NCI-H226 (cell line): ENCODE measurements at regions not wholly inside any gene's neighbourhood (a gene's known extent, or its start where the extent isn't known, plus 50 kb on each side); places are given as distances from the start of the nearest gene placed in this dataset.
A peak's percentile ranks its signal among the peaks of the same experiment; 100 is the strongest.

Source experiments
- DNase-seq: peaks from one replicate; pipeline ENCODE4 v3.0.0-alpha.2; 2015

- no peak for DNase-seq
Measured at GRCh38 chrX:69110116-69110530, 55.1 kb downstream of the PJA1 start.

GRCh38 chrX:69109706-69110105 lies 55.5 kb downstream of the PJA1 start:
- peak; percentile 68 for DNase-seq

- no peak for DNase-seq
Measured at GRCh38 chrX:69109036-69109663, 56.1 kb downstream of the PJA1 start.

- no peak for DNase-seq
Measured at GRCh38 chrX:69107747-69108401, 57.4 kb downstream of the PJA1 start.

- DNase-seq: no peak
Measured at GRCh38 chrX:69107231-69107739, 58.0 kb downstream of the PJA1 start.

GRCh38 chrX:69104756-69105434 lies 60.4 kb downstream of the PJA1 start:
- DNase-seq: no peak

- DNase-seq: no peak
Measured at GRCh38 chrX:69103539-69103938, 61.7 kb downstream of the PJA1 start.

GRCh38 chrX:69102612-69103194 lies 62.5 kb downstream of the PJA1 start:
- DNase-seq: no peak

GRCh38 chrX:69101683-69102251 lies 63.5 kb downstream of the PJA1 start:
- no peak for DNase-seq

GRCh38 chrX:69100478-69100877 lies 64.8 kb downstream of the PJA1 start:
- DNase-seq: no peak

- DNase-seq: no peak
Measured at GRCh38 chrX:69097451-69098236, 67.6 kb downstream of the PJA1 start.

GRCh38 chrX:69096963-69097362 lies 68.3 kb downstream of the PJA1 start:
- no peak for DNase-seq

- DNase-seq: no peak
Measured at GRCh38 chrX:69094977-69095669, 70.1 kb downstream of the PJA1 start.

GRCh38 chrX:69093960-69094871 lies 71.0 kb downstream of the PJA1 start:
- peak; percentile 34 for DNase-seq

GRCh38 chrX:69090022-69090421 lies 75.2 kb downstream of the PJA1 start:
- no peak for DNase-seq

GRCh38 chrX:69089203-69089602 lies 76.0 kb downstream of the PJA1 start:
- no peak for DNase-seq

GRCh38 chrX:69088171-69088938 lies 76.9 kb downstream of the PJA1 start:
- DNase-seq: no peak

GRCh38 chrX:69085826-69086225 lies 79.4 kb downstream of the PJA1 start:
- no peak for DNase-seq

- no peak for DNase-seq
Measured at GRCh38 chrX:69085151-69085550, 80.1 kb downstream of the PJA1 start.

GRCh38 chrX:69083801-69084200 lies 81.5 kb downstream of the PJA1 start:
- DNase-seq: no peak
